IPS DF 6.9 (cell line): ENCODE measurements at regions not wholly inside any gene's neighbourhood (a gene's known extent, or its start where the extent isn't known, plus 50 kb on each side); places are given as distances from the start of the nearest gene placed in this dataset.

Experiments used
- DNase-seq: peaks from one replicate; pipeline ENCODE4 v3.0.0-alpha.2; 2013; ENCODE audit warnings: low read depth, low spot score
- H3K27ac ChIP-seq: one replicate; pipeline ENCODE4 v1.5.1; 2013; ENCODE audit warnings: low read length, control low read depth
- H3K27me3 ChIP-seq: 2 replicates; pipeline ENCODE4 v1.6.1; 2013; ENCODE audit warnings: mild to moderate bottlenecking, low read length; ENCODE audit not compliant: control insufficient read depth, insufficient read depth
- H3K36me3 ChIP-seq: 2 replicates; pipeline ENCODE4 v1.6.1; 2013; ENCODE audit warnings: low read length; ENCODE audit not compliant: control insufficient read depth, insufficient read depth
- H3K4me1 ChIP-seq: 2 replicates; pipeline ENCODE4 v1.6.1; 2013; ENCODE audit warnings: low read length; ENCODE audit not compliant: control insufficient read depth, insufficient read depth
- H3K4me3 ChIP-seq: 2 replicates; pipeline ENCODE4 v1.5.1; 2013; ENCODE audit warnings: mild to moderate bottlenecking, low read length
- H3K9me3 ChIP-seq: 2 replicates; pipeline ENCODE4 v1.6.1; 2013; ENCODE audit warnings: low read length, inconsistent platforms; ENCODE audit not compliant: control insufficient read depth, insufficient read depth
- WGBS: extraction: QIAGEN DNeasy Blood & Tissue Kit; methylation state at CpG from one replicate; pipeline ENCODE4 v1.1.7; 2013; ENCODE audit warnings: mixed read lengths, missing lambda C conversion rate; ENCODE audit not compliant: insufficient read length, insufficient coverage; 5-methylcytosine and 5-hydroxymethylcytosine counted together

DNA sequence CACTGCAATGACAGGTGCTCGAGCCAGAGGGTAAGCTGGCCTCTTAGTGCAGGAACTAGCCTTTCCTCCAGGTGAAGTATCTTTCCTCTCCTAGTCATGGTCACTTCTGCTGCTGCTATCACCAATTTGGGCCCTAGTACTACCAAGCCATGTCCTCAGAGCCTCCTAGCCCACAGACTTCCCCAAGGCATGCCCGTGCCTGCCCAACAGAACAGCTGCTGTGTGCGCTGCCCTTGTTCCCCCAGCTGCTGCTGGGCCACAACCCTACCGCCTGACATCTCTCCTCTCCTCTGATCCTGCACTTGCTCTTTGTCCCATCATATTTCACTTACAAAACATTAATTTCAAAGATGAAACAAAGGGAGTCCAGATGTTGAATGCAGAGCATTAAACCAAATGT is 168.5 kb upstream of the FREM2 start:
- WGBS = no CpG with 5 or more reads among the region's 4 CpGs
- Histone ChIP-seq H3K4me1 (peaks cover 2% of the 10 kb centered on the region; the same call in 1 of the 2 replicates), H3K4me3 (no peak overlapping the region), H3K27ac (no peak overlapping the region), H3K27me3 (no peaks in the 10 kb centered on the region), H3K9me3 (no peaks in the 10 kb centered on the region), H3K36me3 (no peaks in the 10 kb centered on the region)
- DNase-seq = no peak

DNA sequence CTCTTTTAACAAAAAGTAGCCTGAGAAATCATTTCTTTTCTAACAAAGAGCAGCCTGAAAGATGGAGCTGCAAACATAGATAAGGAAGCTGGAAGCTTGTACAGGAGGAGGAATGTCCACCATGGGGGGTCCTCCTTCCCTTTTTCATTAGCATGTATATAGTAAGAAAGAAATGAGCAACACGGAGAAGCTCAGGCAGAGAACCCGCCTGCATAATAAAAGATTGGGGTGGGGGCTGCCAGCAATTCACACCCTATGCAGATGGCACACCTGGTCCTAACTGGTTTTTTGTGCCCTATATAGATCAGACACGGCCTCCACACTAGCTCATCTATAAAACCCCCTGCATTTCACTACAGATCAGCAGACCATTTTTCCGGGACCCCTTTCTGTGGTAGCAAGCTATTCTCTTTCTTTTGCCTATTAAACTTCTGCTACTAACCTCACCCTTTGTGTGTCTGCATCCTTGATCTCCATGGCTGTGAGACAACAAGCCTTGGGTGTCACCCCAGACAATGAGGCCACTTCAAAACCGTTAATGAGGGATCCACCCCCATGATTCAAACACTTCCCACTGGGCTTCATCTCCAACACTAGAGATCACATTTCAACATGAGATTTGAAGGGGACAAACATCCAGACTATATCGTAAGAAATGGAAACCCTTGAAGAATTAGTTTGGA is 167.5 kb upstream of the FREM2 start:
- DNase-seq = no peak
- WGBS = no CpG with 5 or more reads among the region's 6 CpGs
- Histone ChIP-seq H3K36me3 (no peaks in the 10 kb centered on the region), H3K4me3 (no peak overlapping the region), H3K4me1 (peaks cover 2% of the 10 kb centered on the region; the same call in 1 of the 2 replicates), H3K27me3 (no peaks in the 10 kb centered on the region), H3K27ac (no peak overlapping the region), H3K9me3 (no peaks in the 10 kb centered on the region)

DNA sequence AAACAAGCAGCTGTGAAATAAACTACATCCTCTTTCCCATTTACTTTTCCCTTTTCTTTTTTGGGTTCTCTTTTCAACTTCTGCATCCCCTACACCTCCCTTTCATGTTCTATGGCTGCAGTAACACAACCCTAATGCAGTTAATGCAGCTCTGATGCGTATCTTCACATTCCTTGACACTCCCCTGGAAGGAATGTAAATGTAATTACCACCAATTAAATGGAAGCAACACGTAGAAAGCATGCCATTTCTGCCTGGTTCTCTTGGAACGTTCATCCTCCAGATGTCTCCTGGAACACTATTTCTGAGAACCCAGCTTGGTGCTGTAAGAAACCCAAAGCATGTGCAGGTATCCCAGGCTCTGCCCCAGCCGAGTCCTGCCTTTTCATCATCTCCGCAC is 166.8 kb upstream of the FREM2 start:
- Histone ChIP-seq H3K4me3 (no peak overlapping the region), H3K36me3 (no peaks in the 10 kb centered on the region), H3K4me1 (peaks cover 2% of the 10 kb centered on the region; the same call in 1 of the 2 replicates), H3K27ac (no peak overlapping the region), H3K9me3 (no peaks in the 10 kb centered on the region), H3K27me3 (no peaks in the 10 kb centered on the region)
- WGBS = no CpG with 5 or more reads among the region's 5 CpGs
- no peak for DNase-seq

DNA sequence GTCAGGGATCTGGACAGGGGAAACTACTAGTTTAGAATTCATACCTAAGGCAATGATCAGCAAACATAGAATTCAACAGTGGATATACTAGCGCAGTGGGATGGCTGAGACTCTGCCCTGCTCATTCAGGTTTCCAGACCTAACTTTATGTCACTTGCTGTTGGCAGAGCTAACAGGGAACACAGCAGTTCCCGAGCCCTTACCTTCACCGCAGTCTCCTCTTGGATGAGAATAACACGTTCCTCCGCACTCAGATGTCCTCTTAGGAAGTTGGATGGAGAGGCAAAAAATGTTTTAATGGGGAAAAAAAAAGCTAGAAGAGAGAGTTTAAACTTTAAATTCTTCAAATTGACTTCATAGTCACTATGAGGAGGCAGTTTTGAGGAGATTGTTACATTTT is 159.7 kb upstream of the FREM2 start:
- Histone ChIP-seq H3K27me3 (no peaks in the 10 kb centered on the region), H3K4me3 (no peak overlapping the region), H3K4me1 (no peaks in the 10 kb centered on the region), H3K9me3 (no peaks in the 10 kb centered on the region), H3K27ac (no peak overlapping the region), H3K36me3 (no peaks in the 10 kb centered on the region)
- WGBS = no CpG with 5 or more reads among the region's 5 CpGs
- DNase-seq = no peak

DNA sequence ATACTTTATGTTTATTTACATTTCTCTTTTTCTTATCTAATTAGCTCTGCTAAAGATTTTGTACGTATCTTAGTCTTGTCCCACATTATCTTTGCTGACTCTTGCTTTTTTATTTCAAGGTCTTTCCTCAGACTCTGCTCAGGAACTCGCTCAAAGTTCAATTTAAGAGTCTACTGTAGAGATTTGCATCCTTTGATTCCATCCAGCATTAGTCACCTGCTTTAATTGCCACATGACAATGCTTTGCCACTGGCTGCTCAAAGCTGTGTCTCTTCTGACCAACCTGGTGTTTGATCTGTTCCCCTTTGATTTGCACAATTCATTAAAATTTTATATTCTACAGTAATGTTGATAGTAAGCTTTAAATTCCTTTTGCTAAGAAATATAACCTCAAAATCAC is 157.9 kb upstream of the FREM2 start:
- no peak overlapping the region for H3K27ac ChIP-seq
- H3K36me3 ChIP-seq = no peaks in the 10 kb centered on the region
- H3K4me1 ChIP-seq = no peaks in the 10 kb centered on the region
- H3K27me3 ChIP-seq = no peaks in the 10 kb centered on the region
- no peak for DNase-seq
- no peaks in the 10 kb centered on the region for H3K9me3 ChIP-seq
- WGBS = no CpG with 5 or more reads among the region's 2 CpGs
- no peak overlapping the region for H3K4me3 ChIP-seq

DNA sequence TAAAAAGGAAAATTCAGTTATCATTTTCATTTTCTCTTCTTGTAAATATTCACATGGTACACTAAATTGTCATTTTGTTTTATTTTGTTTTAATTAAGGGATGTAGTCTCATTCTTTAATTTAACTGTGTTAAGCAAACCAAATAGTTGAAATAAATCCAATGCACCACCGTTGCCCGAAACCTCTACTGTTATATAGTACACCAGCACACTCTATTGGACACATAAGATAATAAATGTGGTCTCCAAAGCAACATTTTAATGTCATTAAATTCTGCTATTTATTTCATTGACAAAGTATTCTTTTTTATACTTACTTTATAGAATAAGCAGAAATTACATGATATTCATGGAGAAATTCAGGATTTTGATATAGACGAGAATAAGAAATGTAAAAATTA is 156.4 kb upstream of the FREM2 start:
- WGBS = no CpG with 5 or more reads among the region's 3 CpGs
- H3K4me1 ChIP-seq = no peaks in the 10 kb centered on the region
- H3K27ac ChIP-seq = no peak overlapping the region
- no peak overlapping the region for H3K4me3 ChIP-seq
- DNase-seq = no peak
- H3K9me3 ChIP-seq = no peaks in the 10 kb centered on the region
- no peaks in the 10 kb centered on the region for H3K36me3 ChIP-seq
- H3K27me3 ChIP-seq = no peaks in the 10 kb centered on the region

DNA sequence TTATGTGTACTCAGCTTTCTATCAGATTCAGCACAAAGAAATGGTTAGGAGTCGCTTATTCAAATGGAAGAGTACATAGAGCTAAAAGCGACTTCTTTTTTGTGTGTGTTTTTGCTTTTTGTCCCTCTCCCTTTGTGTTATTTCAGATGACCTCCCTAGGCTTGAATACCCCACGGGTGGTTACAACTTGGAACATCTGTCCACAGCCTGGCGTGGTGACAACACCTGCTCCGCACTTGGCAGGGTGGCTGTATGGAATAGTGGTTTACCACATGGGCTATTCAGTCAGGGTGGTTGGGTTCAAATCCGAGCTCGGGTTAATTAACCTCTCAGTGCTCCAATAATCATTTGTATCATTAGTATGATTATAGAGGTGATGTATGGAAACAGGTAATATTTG is 151.6 kb upstream of the FREM2 start:
- Histone ChIP-seq H3K27ac (no peak overlapping the region), H3K4me3 (no peak overlapping the region), H3K27me3 (no peaks in the 10 kb centered on the region), H3K9me3 (no peaks in the 10 kb centered on the region), H3K36me3 (no peaks in the 10 kb centered on the region), H3K4me1 (no peaks in the 10 kb centered on the region)
- no peak for DNase-seq
- WGBS = no CpG with 5 or more reads among the region's 7 CpGs

DNA sequence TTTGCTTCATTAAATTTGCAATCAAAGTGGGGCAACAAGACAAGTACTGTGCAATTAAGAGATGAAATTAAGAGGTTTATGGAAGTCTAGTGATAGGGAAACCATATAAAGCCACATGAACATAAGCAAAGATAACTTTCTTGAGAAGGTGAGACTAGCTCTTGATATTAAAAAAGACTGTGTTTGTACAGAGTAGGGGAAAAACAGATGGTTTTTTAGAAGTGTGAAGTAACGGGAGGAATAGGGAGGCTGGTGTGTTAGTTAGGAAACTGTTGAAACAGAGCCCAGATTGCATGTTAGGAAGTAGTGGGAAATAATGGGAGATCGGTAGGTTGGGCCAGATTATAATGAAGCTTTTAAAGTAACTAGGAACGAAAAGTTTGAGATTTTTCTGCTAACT is 149.8 kb upstream of the FREM2 start:
- no peaks in the 10 kb centered on the region for H3K27me3 ChIP-seq
- H3K27ac ChIP-seq = no peak overlapping the region
- WGBS = 100% methylated on average over 3 of the region's 3 CpGs
- no peaks in the 10 kb centered on the region for H3K4me1 ChIP-seq
- H3K4me3 ChIP-seq = no peak overlapping the region
- no peaks in the 10 kb centered on the region for H3K9me3 ChIP-seq
- H3K36me3 ChIP-seq = no peaks in the 10 kb centered on the region
- DNase-seq = no peak

DNA sequence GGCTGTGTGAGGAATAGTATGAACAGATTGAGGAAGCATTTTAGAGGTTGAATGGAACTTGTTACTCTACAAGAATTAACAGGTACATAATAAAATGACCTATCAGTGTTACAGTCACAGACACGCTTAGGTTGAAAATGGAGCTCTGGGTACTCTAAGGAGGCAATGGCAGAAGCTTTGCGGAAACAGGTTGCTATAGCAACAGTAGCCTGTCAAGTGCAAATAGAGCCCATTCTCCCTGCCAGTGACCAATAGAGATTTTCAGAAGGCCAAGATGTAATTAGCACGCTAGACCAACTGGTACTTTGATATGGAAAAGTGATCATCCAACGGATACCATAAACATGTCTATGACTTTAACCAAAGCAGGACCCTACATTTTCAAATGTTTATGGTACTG is 148.5 kb upstream of the FREM2 start:
- H3K4me1 ChIP-seq = no peaks in the 10 kb centered on the region
- no peaks in the 10 kb centered on the region for H3K36me3 ChIP-seq
- no peak overlapping the region for H3K27ac ChIP-seq
- no peaks in the 10 kb centered on the region for H3K9me3 ChIP-seq
- H3K27me3 ChIP-seq = no peaks in the 10 kb centered on the region
- H3K4me3 ChIP-seq = no peak overlapping the region
- no peak for DNase-seq
- WGBS = no CpG with 5 or more reads among the region's 4 CpGs

DNA sequence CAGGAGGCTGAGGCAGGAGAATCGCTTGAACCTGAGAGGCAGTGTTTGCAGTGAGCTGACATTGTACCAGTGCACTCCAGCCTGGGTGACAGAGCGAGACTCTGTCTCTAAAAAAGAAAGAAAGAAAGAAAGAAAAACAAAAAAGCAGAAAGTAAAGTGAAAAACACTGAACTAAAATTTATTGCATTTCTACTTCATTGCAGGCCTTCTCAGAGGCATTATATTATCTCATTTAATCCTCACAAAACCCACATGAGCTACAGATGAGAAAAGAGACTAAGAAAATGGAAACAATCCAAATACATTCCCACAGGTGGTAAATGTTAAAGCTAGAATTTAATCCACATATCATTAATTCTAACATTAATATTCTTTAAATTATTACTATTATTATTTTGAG is 147.2 kb upstream of the FREM2 start:
- Histone ChIP-seq H3K4me3 (no peak overlapping the region), H3K9me3 (no peaks in the 10 kb centered on the region), H3K27ac (no peak overlapping the region), H3K4me1 (no peaks in the 10 kb centered on the region), H3K27me3 (no peaks in the 10 kb centered on the region), H3K36me3 (no peaks in the 10 kb centered on the region)
- DNase-seq = no peak
- no CpG with 5 or more reads among the region's 2 CpGs for WGBS

DNA sequence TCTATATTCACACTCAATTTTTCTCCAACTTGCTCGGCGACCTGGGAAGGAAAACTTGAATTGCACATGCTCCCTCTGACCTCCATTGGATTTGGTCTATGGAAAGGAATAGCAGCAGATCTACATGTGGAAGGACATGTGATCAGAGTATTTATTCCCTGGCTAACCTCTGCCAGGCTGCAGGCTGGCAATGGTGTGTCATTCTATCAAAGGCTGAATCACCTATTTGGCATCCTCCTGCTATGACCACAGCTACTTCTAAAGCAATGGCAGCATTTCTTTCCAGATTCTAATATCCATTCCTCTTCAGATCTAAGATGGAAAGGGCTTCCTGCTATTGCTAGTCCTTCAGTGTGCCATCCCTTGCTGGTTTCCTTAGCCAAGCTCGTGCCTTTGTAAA is 144.3 kb upstream of the FREM2 start:
- no peak overlapping the region for H3K27ac ChIP-seq
- no CpG with 5 or more reads among the region's 3 CpGs for WGBS
- H3K9me3 ChIP-seq = no peaks in the 10 kb centered on the region
- H3K27me3 ChIP-seq = no peaks in the 10 kb centered on the region
- H3K4me1 ChIP-seq = no peaks in the 10 kb centered on the region
- DNase-seq = no peak
- H3K36me3 ChIP-seq = no peaks in the 10 kb centered on the region
- no peak overlapping the region for H3K4me3 ChIP-seq
